NT2/D1 (cell line): ENCODE measurements at regions not wholly inside any gene's neighbourhood (a gene's known extent, or its start where the extent isn't known, plus 50 kb on each side); places are given as distances from the start of the nearest gene placed in this dataset.

Experiments used
- SUZ12 ChIP-seq: IDR thresholded peaks from 2 replicates; pipeline ENCODE4 v1.6.1; 2011; ENCODE audit not compliant: insufficient read length, insufficient read depth; ENCODE audit errors: extremely low read depth
- ZNF274 ChIP-seq: IDR thresholded peaks from 2 replicates; pipeline ENCODE4 v1.6.1; 2011; ENCODE audit warnings: mild to moderate bottlenecking, low read depth, low read length

DNA sequence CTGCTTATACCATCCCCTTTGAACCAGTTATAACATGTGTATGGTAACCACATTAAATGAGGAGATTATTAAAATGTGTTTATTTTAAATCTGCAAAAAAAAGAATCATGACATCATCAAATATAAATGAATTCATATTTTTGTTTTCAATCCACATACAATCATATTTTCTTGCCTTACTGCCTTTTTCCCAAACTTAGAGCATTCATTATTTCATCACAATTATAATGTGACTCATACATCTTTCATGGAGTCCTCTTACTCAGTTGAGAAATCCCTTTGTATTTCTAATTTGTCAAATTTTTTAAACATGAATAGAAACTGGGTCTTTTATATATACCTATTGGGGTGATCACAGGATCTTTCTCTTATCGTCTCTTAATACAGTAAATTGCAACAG lies 909.6 kb downstream of the DSC3 start:
- TF ChIP-seq SUZ12 (no peak), ZNF274 (no peak)
